Liver (tissue), 8 donors: ENCODE measurements at regions not wholly inside any gene's neighbourhood (a gene's known extent, or its start where the extent isn't known, plus 50 kb on each side); places are given as distances from the start of the nearest gene placed in this dataset.

ENCODE experiments used
- DNase-seq: peaks from one replicate; pipeline ENCODE4 v3.0.0-alpha.2; 2017; ENCODE audit warnings: low spot score
- H3K27ac ChIP-seq, 2 donors: one replicate each; pipeline ENCODE4 v1.7.0; 2013; ENCODE audit warnings: inconsistent platforms in 2 of 2, low read length in 2 of 2, control low read depth in 1 of 2, low read depth in 1 of 2, mild to moderate bottlenecking in 1 of 2
- H3K27me3 ChIP-seq, 4 donors: one replicate each; pipeline versions ENCODE4 v1.6.1 to v1.7.0; 2013; ENCODE audit warnings: low read length in 3 of 4, inconsistent platforms in 1 of 4, mild to moderate bottlenecking in 1 of 4, moderate library complexity in 1 of 4; ENCODE audit not compliant: control insufficient read depth in 4 of 4, insufficient read depth in 4 of 4
- H3K36me3 ChIP-seq, 4 donors: one replicate each; pipeline versions ENCODE4 v1.6.1 to v1.7.0; 2013; ENCODE audit warnings: low read length in 3 of 4, mild to moderate bottlenecking in 3 of 4, low read depth in 1 of 4, moderate library complexity in 1 of 4; ENCODE audit not compliant: control insufficient read depth in 4 of 4, insufficient read depth in 3 of 4
- H3K4me1 ChIP-seq, 4 donors: one replicate each; pipeline versions ENCODE4 v1.6.1 to v1.7.0; 2013; ENCODE audit warnings: low read length in 3 of 4, mild to moderate bottlenecking in 3 of 4, moderate library complexity in 1 of 4; ENCODE audit not compliant: control insufficient read depth in 4 of 4, insufficient read depth in 4 of 4
- H3K4me3 ChIP-seq, 3 donors: one replicate each; pipeline versions ENCODE4 v1.6.1 to v1.7.0; 2013; ENCODE audit warnings: low read length in 3 of 3, control low read depth in 1 of 3, low read depth in 1 of 3, mild to moderate bottlenecking in 1 of 3
- H3K9ac ChIP-seq, 2 donors: one replicate each; pipeline ENCODE4 v1.7.0; 2013; ENCODE audit warnings: low read length in 2 of 2, mild to moderate bottlenecking in 2 of 2, moderate library complexity in 2 of 2, control low read depth in 1 of 2, low read depth in 1 of 2
- H3K9me3 ChIP-seq, 4 donors: one replicate each; pipeline versions ENCODE4 v1.6.1 to v1.7.0; 2013; ENCODE audit warnings: low read length in 3 of 4; ENCODE audit not compliant: control insufficient read depth in 4 of 4
- ATF3 ChIP-seq: IDR thresholded peaks from 2 replicates; pipeline ENCODE4 v1.6.1; 2016; ENCODE audit warnings: antibody characterized with exemption
- CTCF ChIP-seq: fragments of 150-350 bp; IDR thresholded peaks from 2 replicates; pipeline ENCODE4 v1.5.1; 2017; ENCODE audit warnings: improper control_type of control experiment, low read depth, low read length; ENCODE audit not compliant: missing input control
- FOXA1 ChIP-seq: IDR thresholded peaks from 2 replicates; pipeline ENCODE4 v1.6.1; 2016; ENCODE audit warnings: antibody characterized with exemption
- FOXA2 ChIP-seq: IDR thresholded peaks from 2 replicates; pipeline ENCODE4 v1.6.1; 2016; ENCODE audit warnings: antibody characterized with exemption
- GABPA ChIP-seq, 2 donors: IDR thresholded peaks in 1 of 2; conservative IDR thresholded peaks in 1 of 2; 2 replicates each; pipeline ENCODE4 v1.6.1; 2016; ENCODE audit warnings: antibody characterized with exemption in 2 of 2, mild to moderate bottlenecking in 1 of 2, moderate library complexity in 1 of 2
- NR2F2 ChIP-seq: IDR thresholded peaks from 2 replicates; pipeline ENCODE4 v1.6.1; 2016; ENCODE audit warnings: antibody characterized with exemption
- SP1 ChIP-seq: IDR thresholded peaks from 2 replicates; pipeline ENCODE4 v1.6.1; 2018; ENCODE audit warnings: antibody characterized with exemption, mild to moderate bottlenecking
- TAF1 ChIP-seq: conservative IDR thresholded peaks from 2 replicates; pipeline ENCODE4 v1.6.1; 2016; ENCODE audit warnings: antibody characterized with exemption, mild to moderate bottlenecking
- YY1 ChIP-seq: IDR thresholded peaks from 2 replicates; pipeline ENCODE4 v1.6.1; 2016; ENCODE audit warnings: antibody characterized with exemption, mild to moderate bottlenecking
- ZBTB33 ChIP-seq: IDR thresholded peaks from 2 replicates; pipeline ENCODE4 v1.6.1; 2016; ENCODE audit warnings: antibody characterized with exemption
- WGBS: extraction: QIAGEN DNeasy Blood & Tissue Kit; methylation state at CpG from one replicate; pipeline ENCODE4 v1.1.7; 2013; 5-methylcytosine and 5-hydroxymethylcytosine counted together
- donor health status: healthy.
- donor health status: healthy.
- donor health status: healthy.
- donor health status: healthy.
- donor health status: healthy.

GRCh38 chr1:227401562-227402342, 83.5 kb upstream of the CDC42BPA start:
- no peak overlapping the region for H3K4me3 ChIP-seq
- no peaks in the 10 kb centered on the region for H3K36me3 ChIP-seq
- no peak for DNase-seq
- no peak overlapping the region for H3K9ac ChIP-seq
- WGBS, result 94% methylated on average over 10 of the region's 10 CpGs
- TF ChIP-seq NR2F2, result no peak
- no peak for TF ChIP-seq YY1
- no peaks in the 10 kb centered on the region for H3K27me3 ChIP-seq
- H3K4me1 ChIP-seq, result no peaks in the 10 kb centered on the region
- H3K27ac ChIP-seq, result no peak overlapping the region
- H3K9me3 ChIP-seq, result no peaks in the 10 kb centered on the region

- H3K4me1 ChIP-seq, result no peaks in the 10 kb centered on the region
- no peak overlapping the region for H3K9ac ChIP-seq
- H3K27ac ChIP-seq, result no peak overlapping the region
- DNase-seq, result no peak
- WGBS, result 89% methylated on average over 4 of the region's 4 CpGs
- no peaks in the 10 kb centered on the region for H3K27me3 ChIP-seq
- TF ChIP-seq TAF1, result no peak
- TF ChIP-seq ATF3, result no peak
- no peak for TF ChIP-seq FOXA2
- no peak for TF ChIP-seq FOXA1
- TF ChIP-seq CTCF, result no peak
- no peak for TF ChIP-seq GABPA (IDR thresholded peaks at IDR 0.05 in 1 of 2, conservative IDR thresholded peaks at IDR 0.05 in 1 of 2)
- no peak for TF ChIP-seq YY1
- TF ChIP-seq SP1, result no peak
- no peak for TF ChIP-seq NR2F2
- H3K4me3 ChIP-seq, result no peak overlapping the region
- no peaks in the 10 kb centered on the region for H3K36me3 ChIP-seq
- no peaks in the 10 kb centered on the region for H3K9me3 ChIP-seq
Observed at GRCh38 chr1:227399152-227399730, 80.9 kb upstream of the CDC42BPA start.

- Histone ChIP-seq H3K9ac (no peak overlapping the region), H3K27me3 (no peaks in the 10 kb centered on the region), H3K4me1 (no peaks in the 10 kb centered on the region), H3K27ac (no peak overlapping the region), H3K36me3 (no peaks in the 10 kb centered on the region), H3K4me3 (no peak overlapping the region), H3K9me3 (no peaks in the 10 kb centered on the region)
- 90% methylated on average over 5 of the region's 5 CpGs for WGBS
- no peak for TF ChIP-seq GABPA (IDR thresholded peaks at IDR 0.05 in 1 of 2, conservative IDR thresholded peaks at IDR 0.05 in 1 of 2)
- TF ChIP-seq YY1, result no peak
- no peak for TF ChIP-seq FOXA1
- TF ChIP-seq ZBTB33, result no peak
- no peak for DNase-seq
Observed at GRCh38 chr1:227397354-227397978, 79.2 kb upstream of the CDC42BPA start.
